ENCODE measurements at regions not wholly inside any gene's neighbourhood (a gene's known extent, or its start where the extent isn't known, plus 50 kb on each side); places are given as distances from the start of the nearest gene placed in this dataset.
A peak's percentile ranks its signal among the peaks of the same experiment; 100 is the strongest.

DNA sequence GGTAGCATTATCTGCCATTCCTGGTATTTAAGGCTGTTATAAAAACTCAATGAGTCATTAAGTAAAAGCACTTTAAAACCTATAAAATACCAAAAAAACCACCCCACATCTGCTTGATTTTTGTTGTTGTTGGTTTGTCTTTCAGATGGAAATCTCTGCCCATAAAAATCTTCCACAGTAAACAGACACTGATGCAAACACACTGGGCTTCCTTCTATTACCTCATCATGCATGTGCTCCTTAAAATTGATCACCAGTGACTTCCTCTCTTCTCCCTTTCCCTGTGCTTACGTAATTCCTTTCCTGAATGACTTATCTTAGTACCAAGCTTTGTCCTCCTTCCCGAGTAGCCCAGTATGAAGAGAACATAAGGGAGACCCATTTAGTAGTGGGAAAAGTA, 167.2 kb downstream of the EVX1 start:
- no peak overlapping the region for H3K27ac ChIP-seq (ENCODE audit: low read depth in 2 of 2, low read length in 2 of 2)
- H3K36me3 ChIP-seq (ENCODE audit: control insufficient read depth in 2 of 2, insufficient read depth in 2 of 2, low read length in 2 of 2): no peaks in the 10 kb centered on the region
- no peaks in the 10 kb centered on the region for H3K9me3 ChIP-seq (ENCODE audit: control insufficient read depth in 2 of 2, low read length in 2 of 2)
- H3K4me1 ChIP-seq (ENCODE audit: control insufficient read depth in 2 of 2, insufficient read depth in 2 of 2, low read length in 2 of 2): no peaks in the 10 kb centered on the region
- no peak overlapping the region for H3K9ac ChIP-seq (ENCODE audit: low read depth in 1 of 2, low read length in 2 of 2)
- H3K27me3 ChIP-seq (ENCODE audit: control insufficient read depth in 2 of 2, insufficient read depth in 2 of 2, low read length in 2 of 2): no peaks in the 10 kb centered on the region
- no peak overlapping the region for H3K4me3 ChIP-seq (ENCODE audit: low read length in 2 of 2)

DNA sequence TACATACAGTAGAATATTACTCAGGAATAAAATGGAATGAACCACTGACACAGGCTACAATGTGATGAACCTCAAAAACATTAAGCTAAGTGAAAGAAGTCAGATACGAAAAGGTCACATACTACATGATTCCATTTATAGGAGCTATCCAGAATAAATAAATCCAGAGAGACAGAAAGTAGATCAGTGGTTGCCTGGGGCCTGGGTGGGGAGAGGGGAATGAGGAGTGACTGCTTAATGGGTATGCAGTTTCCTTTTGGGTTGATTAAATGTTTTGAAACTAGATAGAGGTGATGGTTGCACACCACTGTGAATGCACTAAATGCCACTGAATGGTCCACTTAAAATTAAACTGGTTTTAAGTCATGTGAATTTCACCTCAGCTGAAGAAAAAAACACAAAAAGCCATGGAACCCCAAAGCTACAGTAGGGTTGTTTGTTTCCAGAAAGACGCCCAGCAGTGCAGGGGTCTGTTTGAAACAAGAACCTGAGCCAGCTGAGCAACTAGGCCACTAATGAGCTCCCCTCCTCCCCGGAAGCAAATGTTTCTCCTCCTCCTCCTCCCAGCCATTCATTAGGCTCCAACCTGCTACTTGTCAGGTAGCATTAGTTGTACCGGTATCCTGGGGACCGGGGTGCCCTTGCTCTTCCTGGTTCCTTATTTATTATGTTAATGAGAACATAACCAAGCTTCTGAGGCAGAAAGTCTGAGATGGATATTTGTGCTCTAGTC, 168.4 kb downstream of the EVX1 start:
- H3K27me3 ChIP-seq (ENCODE audit: control insufficient read depth in 2 of 2, insufficient read depth in 2 of 2, low read length in 2 of 2): no peaks in the 10 kb centered on the region
- no peak overlapping the region for H3K9ac ChIP-seq (ENCODE audit: low read depth in 1 of 2, low read length in 2 of 2)
- no peaks in the 10 kb centered on the region for H3K9me3 ChIP-seq (ENCODE audit: control insufficient read depth in 2 of 2, low read length in 2 of 2)
- H3K4me1 ChIP-seq (ENCODE audit: control insufficient read depth in 2 of 2, insufficient read depth in 2 of 2, low read length in 2 of 2): no peaks in the 10 kb centered on the region
- no peak overlapping the region for H3K4me3 ChIP-seq (ENCODE audit: low read length in 2 of 2)
- H3K36me3 ChIP-seq (ENCODE audit: control insufficient read depth in 2 of 2, insufficient read depth in 2 of 2, low read length in 2 of 2): no peaks in the 10 kb centered on the region
- no peak overlapping the region for H3K27ac ChIP-seq (ENCODE audit: low read depth in 2 of 2, low read length in 2 of 2)

DNA sequence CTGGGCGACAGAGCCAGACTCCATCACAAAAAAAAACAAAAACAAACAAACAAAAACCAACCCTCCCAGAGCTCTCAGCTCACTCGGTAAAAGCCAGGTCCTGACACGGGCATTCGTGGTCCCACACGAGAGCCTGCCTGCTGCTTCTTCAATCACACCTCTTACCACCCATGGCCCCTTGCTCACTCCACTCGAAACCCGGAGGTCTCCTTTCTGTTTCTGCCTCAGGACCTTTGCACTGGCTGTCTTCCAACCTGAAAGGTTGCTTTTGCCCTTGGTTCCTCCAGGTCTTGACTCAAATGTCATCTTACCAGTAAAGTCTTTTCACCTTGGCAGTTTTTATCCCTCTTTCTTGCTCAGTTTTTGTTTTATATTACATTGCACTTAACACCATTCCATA, 169.6 kb downstream of the EVX1 start:
- Histone ChIP-seq H3K9ac (ENCODE audit: low read depth in 1 of 2, low read length in 2 of 2) (no peak overlapping the region), H3K36me3 (ENCODE audit: control insufficient read depth in 2 of 2, insufficient read depth in 2 of 2, low read length in 2 of 2) (no peaks in the 10 kb centered on the region), H3K9me3 (ENCODE audit: control insufficient read depth in 2 of 2, low read length in 2 of 2) (no peaks in the 10 kb centered on the region), H3K4me3 (ENCODE audit: low read length in 2 of 2) (no peak overlapping the region), H3K27me3 (ENCODE audit: control insufficient read depth in 2 of 2, insufficient read depth in 2 of 2, low read length in 2 of 2) (no peaks in the 10 kb centered on the region), H3K27ac (ENCODE audit: low read depth in 2 of 2, low read length in 2 of 2) (no peak overlapping the region), H3K4me1 (ENCODE audit: control insufficient read depth in 2 of 2, insufficient read depth in 2 of 2, low read length in 2 of 2) (no peaks in the 10 kb centered on the region)

DNA sequence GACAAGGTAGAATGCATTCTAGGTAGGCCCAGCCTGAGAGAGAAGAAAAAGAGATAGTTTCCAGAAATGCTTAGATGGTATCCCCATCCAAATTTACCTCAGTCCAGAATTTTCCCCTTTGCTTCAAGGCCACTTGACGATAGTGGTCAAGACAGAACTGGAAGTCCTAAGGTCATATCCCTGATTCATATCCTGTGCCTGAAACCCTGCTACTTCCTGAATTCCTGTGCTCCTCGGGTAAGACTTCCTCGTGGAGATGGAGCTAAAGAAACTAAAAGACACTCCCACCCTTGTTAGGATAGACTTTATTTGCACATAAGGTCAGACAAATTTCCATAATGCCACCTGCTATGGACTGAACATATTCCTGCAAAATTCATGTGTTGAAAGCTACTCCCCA, 175.9 kb downstream of the EVX1 start:
- H3K9ac ChIP-seq (ENCODE audit: low read depth in 1 of 2, low read length in 2 of 2): no peak overlapping the region
- no peak overlapping the region for H3K4me3 ChIP-seq (ENCODE audit: low read length in 2 of 2)
- no peaks in the 10 kb centered on the region for H3K27me3 ChIP-seq (ENCODE audit: control insufficient read depth in 2 of 2, insufficient read depth in 2 of 2, low read length in 2 of 2)
- H3K36me3 ChIP-seq (ENCODE audit: control insufficient read depth in 2 of 2, insufficient read depth in 2 of 2, low read length in 2 of 2): no peaks in the 10 kb centered on the region
- no peak overlapping the region for H3K27ac ChIP-seq (ENCODE audit: low read depth in 2 of 2, low read length in 2 of 2)
- H3K4me1 ChIP-seq (ENCODE audit: control insufficient read depth in 2 of 2, insufficient read depth in 2 of 2, low read length in 2 of 2): peaks cover 18 to 33% of the 10 kb centered on the region in 2 donors
- no peaks in the 10 kb centered on the region for H3K9me3 ChIP-seq (ENCODE audit: control insufficient read depth in 2 of 2, low read length in 2 of 2)

DNA sequence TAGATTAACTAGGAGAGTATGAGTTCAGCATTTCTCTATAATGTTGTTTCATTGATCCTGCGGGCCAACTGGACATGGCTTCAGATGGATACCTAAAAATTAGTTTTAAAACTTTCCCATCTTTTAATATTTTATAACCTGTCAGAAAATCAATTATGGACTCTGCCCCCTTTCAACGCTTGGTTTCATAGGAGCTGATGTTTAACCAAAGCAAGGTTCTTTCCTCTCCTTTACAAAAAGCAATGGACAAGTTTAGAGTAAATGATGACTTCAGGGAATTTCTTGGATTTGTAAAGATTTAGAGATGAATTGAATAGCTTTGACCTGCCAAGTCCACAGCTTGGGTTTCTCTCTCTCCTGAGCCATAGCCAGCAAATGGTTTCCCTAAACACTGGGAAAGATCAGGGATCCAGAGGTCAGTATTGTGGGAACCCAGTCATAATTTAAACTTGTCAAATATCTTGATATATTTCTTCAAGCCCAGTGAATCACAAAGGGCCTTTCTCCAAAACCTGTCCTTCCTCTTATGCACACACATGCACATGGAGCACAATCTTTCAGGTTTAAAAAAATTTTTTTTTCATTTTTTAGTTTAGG, 177.1 kb downstream of the EVX1 start:
- Histone ChIP-seq H3K27ac (ENCODE audit: low read depth in 2 of 2, low read length in 2 of 2) (peak overlapping the region; percentile 28 to 32), H3K36me3 (ENCODE audit: control insufficient read depth in 2 of 2, insufficient read depth in 2 of 2, low read length in 2 of 2) (no peaks in the 10 kb centered on the region), H3K4me1 (ENCODE audit: control insufficient read depth in 2 of 2, insufficient read depth in 2 of 2, low read length in 2 of 2) (peaks cover 27 to 44% of the 10 kb centered on the region in 2 donors), H3K9ac (ENCODE audit: low read depth in 1 of 2, low read length in 2 of 2) (no peak overlapping the region), H3K9me3 (ENCODE audit: control insufficient read depth in 2 of 2, low read length in 2 of 2) (no peaks in the 10 kb centered on the region), H3K4me3 (ENCODE audit: low read length in 2 of 2) (no peak overlapping the region), H3K27me3 (ENCODE audit: control insufficient read depth in 2 of 2, insufficient read depth in 2 of 2, low read length in 2 of 2) (no peaks in the 10 kb centered on the region)

DNA sequence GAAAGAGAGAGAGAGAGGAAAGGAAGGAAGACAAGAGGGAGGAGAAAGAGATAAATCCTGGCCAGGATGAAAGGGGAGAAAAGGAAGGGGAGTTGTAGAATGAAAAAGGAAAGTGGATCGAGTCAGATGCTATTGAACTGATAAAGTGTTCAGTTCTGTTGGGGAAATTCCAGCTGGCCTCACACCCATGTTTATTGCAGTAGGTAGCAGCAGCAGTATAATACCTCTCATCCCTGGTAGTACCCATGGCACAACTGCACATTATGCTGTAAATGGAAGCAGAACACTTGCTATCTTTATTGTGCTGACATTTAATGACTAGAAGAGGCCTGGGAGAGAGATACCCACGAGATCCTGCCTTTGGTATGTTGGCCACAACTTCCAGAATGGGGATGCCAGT, 178.1 kb downstream of the EVX1 start:
- peak overlapping the region; percentile 84 to 85 for H3K27ac ChIP-seq (ENCODE audit: low read depth in 2 of 2, low read length in 2 of 2)
- H3K4me3 ChIP-seq (ENCODE audit: low read length in 2 of 2): peak overlapping the region; percentile 27 to 40
- H3K9ac ChIP-seq (ENCODE audit: low read depth in 1 of 2, low read length in 2 of 2): peak overlapping the region in 1 of 2 donors; percentile 29
- peaks cover 32 to 50% of the 10 kb centered on the region in 2 donors for H3K4me1 ChIP-seq (ENCODE audit: control insufficient read depth in 2 of 2, insufficient read depth in 2 of 2, low read length in 2 of 2)
- no peaks in the 10 kb centered on the region for H3K27me3 ChIP-seq (ENCODE audit: control insufficient read depth in 2 of 2, insufficient read depth in 2 of 2, low read length in 2 of 2)
- no peaks in the 10 kb centered on the region for H3K9me3 ChIP-seq (ENCODE audit: control insufficient read depth in 2 of 2, low read length in 2 of 2)
- H3K36me3 ChIP-seq (ENCODE audit: control insufficient read depth in 2 of 2, insufficient read depth in 2 of 2, low read length in 2 of 2): no peaks in the 10 kb centered on the region

DNA sequence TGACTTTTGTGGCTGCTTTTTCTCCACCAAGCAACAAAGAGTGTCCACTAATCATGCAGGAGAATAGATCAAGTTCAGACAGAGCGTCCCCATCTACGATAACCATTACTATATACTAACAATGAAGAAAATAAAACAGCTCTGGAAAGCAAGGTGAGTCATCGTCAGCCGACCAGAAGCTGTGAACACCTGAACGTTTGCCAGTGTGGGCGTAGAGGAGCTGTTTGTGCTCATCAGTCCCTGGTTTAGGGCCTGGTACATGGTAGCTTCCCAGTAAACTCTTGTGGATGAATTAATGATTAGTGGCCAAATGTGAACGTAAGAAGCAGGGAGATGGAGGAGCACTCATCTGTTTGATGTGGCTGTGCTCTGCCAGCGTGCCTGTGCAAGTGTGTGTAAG, 180.7 kb downstream of the EVX1 start:
- H3K9me3 ChIP-seq (ENCODE audit: control insufficient read depth in 2 of 2, low read length in 2 of 2): no peaks in the 10 kb centered on the region
- peak overlapping the region; percentile 87 to 90 for H3K27ac ChIP-seq (ENCODE audit: low read depth in 2 of 2, low read length in 2 of 2)

DNA sequence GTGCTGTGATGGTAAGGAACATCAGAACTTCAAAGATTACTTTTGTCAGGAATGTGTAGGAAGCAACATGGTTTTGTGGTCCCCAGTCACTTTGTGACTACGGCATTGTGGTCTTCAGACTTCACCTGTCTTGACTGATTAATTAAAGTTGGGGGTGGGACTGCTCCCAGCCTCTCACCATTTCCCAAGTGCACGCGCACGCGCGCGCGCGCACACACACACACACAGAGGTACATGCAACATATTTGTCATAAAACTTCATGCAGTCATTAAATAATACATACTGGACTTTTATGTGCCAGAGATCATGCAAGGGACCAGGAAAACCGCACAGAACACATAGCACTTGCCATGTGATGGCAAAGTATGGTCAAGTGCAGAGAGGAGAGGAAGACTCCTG, 181.2 kb downstream of the EVX1 start:
- Histone ChIP-seq H3K9ac (ENCODE audit: low read depth in 1 of 2, low read length in 2 of 2) (peak overlapping the region in 1 of 2 donors; percentile 8), H3K4me3 (ENCODE audit: low read length in 2 of 2) (peak overlapping the region in 1 of 2 donors; percentile 54), H3K27ac (ENCODE audit: low read depth in 2 of 2, low read length in 2 of 2) (peak overlapping the region; percentile 87 to 90), H3K4me1 (ENCODE audit: control insufficient read depth in 2 of 2, insufficient read depth in 2 of 2, low read length in 2 of 2) (peaks cover 32 to 47% of the 10 kb centered on the region in 2 donors), H3K36me3 (ENCODE audit: control insufficient read depth in 2 of 2, insufficient read depth in 2 of 2, low read length in 2 of 2) (no peaks in the 10 kb centered on the region), H3K27me3 (ENCODE audit: control insufficient read depth in 2 of 2, insufficient read depth in 2 of 2, low read length in 2 of 2) (no peaks in the 10 kb centered on the region), H3K9me3 (ENCODE audit: control insufficient read depth in 2 of 2, low read length in 2 of 2) (no peaks in the 10 kb centered on the region)

More for the DNA sequence above, 180.7 kb downstream of the EVX1 start:
- Histone ChIP-seq H3K4me1 (ENCODE audit: control insufficient read depth in 2 of 2, insufficient read depth in 2 of 2, low read length in 2 of 2) (peaks cover 32 to 50% of the 10 kb centered on the region in 2 donors), H3K27me3 (ENCODE audit: control insufficient read depth in 2 of 2, insufficient read depth in 2 of 2, low read length in 2 of 2) (no peaks in the 10 kb centered on the region), H3K9ac (ENCODE audit: low read depth in 1 of 2, low read length in 2 of 2) (peak overlapping the region in 1 of 2 donors; percentile 8), H3K36me3 (ENCODE audit: control insufficient read depth in 2 of 2, insufficient read depth in 2 of 2, low read length in 2 of 2) (no peaks in the 10 kb centered on the region), H3K4me3 (ENCODE audit: low read length in 2 of 2) (peak overlapping the region in 1 of 2 donors; percentile 54)

DNA sequence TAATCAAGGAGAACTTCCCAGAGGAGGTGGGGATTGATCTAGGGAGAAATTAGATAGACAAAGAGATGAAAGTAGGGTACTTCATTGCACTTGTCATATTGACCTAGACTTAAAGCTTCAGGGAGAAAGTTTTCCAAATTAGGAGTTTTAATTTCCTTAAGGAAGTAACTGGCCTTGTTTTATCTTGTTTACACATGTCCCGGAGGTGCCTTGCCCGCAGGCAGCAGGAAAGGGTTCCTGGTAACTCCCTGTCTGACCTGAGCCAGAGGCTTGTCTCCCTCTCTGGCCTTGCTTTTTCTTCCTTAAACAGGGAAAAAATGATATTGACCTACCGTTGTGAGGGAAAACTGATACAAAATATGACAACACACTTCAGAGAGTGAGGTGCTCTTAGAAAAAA, 181.6 kb downstream of the EVX1 start:
- Histone ChIP-seq H3K4me3 (ENCODE audit: low read length in 2 of 2) (peak overlapping the region in 1 of 2 donors; percentile 54), H3K9me3 (ENCODE audit: control insufficient read depth in 2 of 2, low read length in 2 of 2) (no peaks in the 10 kb centered on the region), H3K36me3 (ENCODE audit: control insufficient read depth in 2 of 2, insufficient read depth in 2 of 2, low read length in 2 of 2) (no peaks in the 10 kb centered on the region), H3K27ac (ENCODE audit: low read depth in 2 of 2, low read length in 2 of 2) (peak overlapping the region; percentile 87 to 90), H3K27me3 (ENCODE audit: control insufficient read depth in 2 of 2, insufficient read depth in 2 of 2, low read length in 2 of 2) (no peaks in the 10 kb centered on the region), H3K9ac (ENCODE audit: low read depth in 1 of 2, low read length in 2 of 2) (peak overlapping the region; percentile 9 to 41), H3K4me1 (ENCODE audit: control insufficient read depth in 2 of 2, insufficient read depth in 2 of 2, low read length in 2 of 2) (peaks cover 30 to 44% of the 10 kb centered on the region in 2 donors)

DNA sequence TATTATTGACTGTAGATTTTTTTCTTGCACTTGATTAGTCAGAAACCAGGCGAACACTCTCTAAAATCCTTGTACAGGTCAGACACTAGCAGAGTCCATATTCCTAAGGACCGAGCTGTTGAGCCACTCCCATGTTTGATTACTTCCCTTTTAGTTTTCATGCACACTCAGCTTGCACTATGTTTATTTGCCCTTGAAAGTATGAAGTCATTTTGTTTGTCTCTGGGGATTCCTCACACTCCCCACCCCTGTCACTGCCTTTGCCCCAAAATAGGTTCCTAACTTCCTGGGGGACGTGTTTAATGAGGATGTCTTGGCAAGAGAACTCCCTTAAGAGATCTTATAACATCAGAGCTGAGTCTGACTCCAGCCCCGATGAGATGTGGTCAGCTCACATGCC, 182.1 kb downstream of the EVX1 start:
- H3K9me3 ChIP-seq (ENCODE audit: control insufficient read depth in 2 of 2, low read length in 2 of 2): no peaks in the 10 kb centered on the region
- peaks cover 25 to 40% of the 10 kb centered on the region in 2 donors for H3K4me1 ChIP-seq (ENCODE audit: control insufficient read depth in 2 of 2, insufficient read depth in 2 of 2, low read length in 2 of 2)
- H3K4me3 ChIP-seq (ENCODE audit: low read length in 2 of 2): peak overlapping the region in 1 of 2 donors; percentile 29
- peak overlapping the region in 1 of 2 donors; percentile 41 for H3K9ac ChIP-seq (ENCODE audit: low read depth in 1 of 2, low read length in 2 of 2)
- no peaks in the 10 kb centered on the region for H3K36me3 ChIP-seq (ENCODE audit: control insufficient read depth in 2 of 2, insufficient read depth in 2 of 2, low read length in 2 of 2)
- no peaks in the 10 kb centered on the region for H3K27me3 ChIP-seq (ENCODE audit: control insufficient read depth in 2 of 2, insufficient read depth in 2 of 2, low read length in 2 of 2)
- H3K27ac ChIP-seq (ENCODE audit: low read depth in 2 of 2, low read length in 2 of 2): peak overlapping the region; percentile 87 to 90
